ENCODE measurements at regions not wholly inside any gene's neighbourhood (a gene's known extent, or its start where the extent isn't known, plus 50 kb on each side); places are given as distances from the start of the nearest gene placed in this dataset.

GRCh38 chr20:57792386-57793080 lies 82.7 kb upstream of the PMEPA1 start:
- no peak for DNase-seq (ENCODE audit: low read depth, low spot score)
- Histone ChIP-seq H3K27ac (ENCODE audit: insufficient read depth, low read depth, low read length) (no peak overlapping the region), H3K4me1 (ENCODE audit: control insufficient read depth, extremely low read depth, insufficient read depth, low read length) (no peaks in the 10 kb centered on the region), H3K4me3 (replicated peaks in 1 of 3; ENCODE audit: insufficient read depth in 1 of 3, low read depth in 1 of 3, low read length in 3 of 3) (no peak overlapping the region), H3K36me3 (ENCODE audit: control insufficient read depth in 2 of 2, extremely low read depth in 1 of 2, insufficient read depth in 2 of 2, low read length in 2 of 2) (no peaks in the 10 kb centered on the region), H3K27me3 (ENCODE audit: control insufficient read depth in 2 of 2, insufficient read depth in 2 of 2, low read length in 2 of 2) (no peaks in the 10 kb centered on the region), H2AFZ (ENCODE audit: low read depth, low read length) (peak overlapping the region; percentile 52), H3K4me2 (ENCODE audit: insufficient read depth, low read length) (no peak overlapping the region), H3K9ac (replicated peaks; ENCODE audit: extremely low read depth, insufficient read depth, low read length) (no peak overlapping the region), H3K9me1 (replicated peaks; ENCODE audit: control insufficient read depth, extremely low read depth, insufficient read depth, low read length) (no peaks in the 10 kb centered on the region), H4K20me1 (replicated peaks; ENCODE audit: control insufficient read depth, extremely low read depth, insufficient read depth, low read length) (no peaks in the 10 kb centered on the region), H3K9me3 (replicated peaks; ENCODE audit: control insufficient read depth, insufficient read depth, low read length) (no peaks in the 10 kb centered on the region), H3K79me2 (ENCODE audit: control insufficient read depth, insufficient read depth, low read length) (no peaks in the 10 kb centered on the region)
- POLR2A ChIA-PET, result no interaction called here
- intact Hi-C loops (cut with micrococcal nuclease), result no loop called here
- FAIRE-seq, result no peak
- CTCF ChIA-PET, result no interaction called here
- dilution Hi-C loops (cut with MboI; ENCODE audit: extremely low pct_ligation_motif_present, low sequenced_read_pairs), result no loop called here
- TF ChIP-seq EZH2 (IDR thresholded peaks at IDR 0.05; ENCODE audit: borderline replicate concordance, low read depth, low read length, severe bottlenecking) (no peak), CTCF (IDR thresholded peaks at IDR 0.05; ENCODE audit: extremely low read depth in 1 of 2, insufficient read depth in 1 of 2, low read depth in 1 of 2, low read length in 2 of 2) (no peak), JUN (IDR thresholded peaks at IDR 0.05; ENCODE audit: borderline replicate concordance, insufficient read depth, insufficient read length, low read depth) (no peak), GATA2 (IDR thresholded peaks at IDR 0.05; ENCODE audit: insufficient read depth, insufficient read length, low read depth, low read length) (no peak), FOS (IDR thresholded peaks at IDR 0.05; ENCODE audit: borderline replicate concordance, insufficient read depth, low read length) (no peak), POLR2AphosphoS5 (IDR thresholded peaks at IDR 0.05; ENCODE audit: insufficient read depth, low read depth, low read length) (no peak), MAX (IDR thresholded peaks at IDR 0.05; ENCODE audit: insufficient read depth, insufficient read length) (no peak), POLR2A (IDR thresholded peaks at IDR 0.05; ENCODE audit: low read depth, low read length) (no peak), MYC (IDR thresholded peaks at IDR 0.05; ENCODE audit: low read depth, low read length) (no peak)
- no TSS peak for BruUV-seq (replicated peaks)
